ENCODE measurements at regions not wholly inside any gene's neighbourhood (a gene's known extent, or its start where the extent isn't known, plus 50 kb on each side); places are given as distances from the start of the nearest gene placed in this dataset.

- Histone ChIP-seq H3K14ac (ENCODE audit: insufficient read depth, low read length) (no peak overlapping the region), H2BK120ac (ENCODE audit: low read depth, low read length, poor library complexity, severe bottlenecking) (no peak overlapping the region), H3K9ac (ENCODE audit: extremely low read depth, insufficient read length, low read length) (no peak overlapping the region), H3K23ac (ENCODE audit: insufficient read length, low read depth, low read length) (no peak overlapping the region), H3K4me1 (ENCODE audit: insufficient read depth, low read length) (no peaks in the 10 kb centered on the region), H3K27me3 (ENCODE audit: insufficient read depth, low read length) (no peaks in the 10 kb centered on the region), H2AK5ac (ENCODE audit: insufficient read length, low read length) (no peak overlapping the region), H3K18ac (ENCODE audit: insufficient read length, low read depth, low read length) (no peak overlapping the region), H2BK5ac (ENCODE audit: insufficient read length, low read length) (no peak overlapping the region), H2BK15ac (ENCODE audit: low read depth, low read length) (no peak overlapping the region), H3K4ac (ENCODE audit: low read depth, low read length) (no peak overlapping the region), H3T11ph (ENCODE audit: low read length) (no peak overlapping the region), H4K5ac (ENCODE audit: insufficient read length, low read depth, low read length) (no peak overlapping the region), H3K27ac (ENCODE audit: insufficient read length, low read depth, low read length) (no peak overlapping the region), H2BK12ac (ENCODE audit: insufficient read length, low read depth, low read length) (no peak overlapping the region), H2BK20ac (ENCODE audit: low read depth, low read length, poor library complexity, severe bottlenecking) (no peak overlapping the region), H3K79me2 (ENCODE audit: insufficient read depth, low read length) (no peaks in the 10 kb centered on the region), H3K56ac (ENCODE audit: insufficient read length, low read depth, low read length) (no peak overlapping the region), H3K4me2 (ENCODE audit: insufficient read depth, insufficient read length, low read length) (no peak overlapping the region), H3K79me1 (ENCODE audit: insufficient read depth, low read depth, low read length, poor library complexity, severe bottlenecking) (no peaks in the 10 kb centered on the region), H4K20me1 (ENCODE audit: control insufficient read depth, insufficient read depth, insufficient read length) (no peaks in the 10 kb centered on the region), H4K91ac (ENCODE audit: insufficient read length, low read depth, low read length) (no peak overlapping the region), H4K8ac (replicated peaks; ENCODE audit: insufficient read length, low read depth, low read length) (no peak overlapping the region), H3K23me2 (ENCODE audit: insufficient read length, low read depth, low read length, poor library complexity, severe bottlenecking) (no peaks in the 10 kb centered on the region), H3K9me3 (ENCODE audit: control insufficient read depth, low read depth, low read length) (no peaks in the 10 kb centered on the region), H2AFZ (ENCODE audit: low read length) (no peak overlapping the region)
- no CpG with 5 or more reads among the region's 5 CpGs for WGBS (ENCODE audit: extremely low coverage, insufficient read length, low lambda C conversion rate)
- Mint-ChIP-seq H3K27ac (no peak overlapping the region), H3K4me3 (no peak overlapping the region), H3K27me3 (ENCODE audit: low read depth) (no peaks in the 10 kb centered on the region), H3K9me3 (no peaks in the 10 kb centered on the region), H3K4me1 (no peaks in the 10 kb centered on the region), H3K36me3 (ENCODE audit: insufficient read depth in 1 of 3, low read depth in 3 of 3) (no peaks in the 10 kb centered on the region)
- TF ChIP-seq CTCF (conservative IDR thresholded peaks at IDR 0.05) = no peak
- no peak for DNase-seq
Observed at GRCh38 chr18:56221195-56222065, 417.0 kb downstream of the TXNL1 start.
